RWPE2 (cell line): ENCODE measurements at regions not wholly inside any gene's neighbourhood (a gene's known extent, or its start where the extent isn't known, plus 50 kb on each side); places are given as distances from the start of the nearest gene placed in this dataset.

ENCODE experiments used
- ATAC-seq: fragments of 200-7000 bp; cut with Tn5 transposase; 3 replicates; pipeline ENCODE4 v1.9.1; 2021; ENCODE audit warnings: low read depth
- DNase-seq: peaks from one replicate; pipeline ENCODE4 v3.0.0-alpha.2; 2020; ENCODE audit warnings: low spot score
- H3K27ac ChIP-seq: fragments of 450-650 bp; 2 replicates; pipeline ENCODE4 v1.5.1; 2017; ENCODE audit warnings: mild to moderate bottlenecking; ENCODE audit not compliant: poor library complexity, severe bottlenecking
- H3K27me3 ChIP-seq: fragments of 250-450 bp; sonication (Bioruptor Pico); 2 replicates; pipeline ENCODE4 v1.5.1; 2021; ENCODE audit warnings: mild to moderate bottlenecking, moderate library complexity; ENCODE audit not compliant: insufficient read depth, poor library complexity, severe bottlenecking
- H3K36me3 ChIP-seq: fragments of 250-450 bp; sonication (Bioruptor Pico); 2 replicates; pipeline ENCODE4 v1.5.1; 2020; ENCODE audit warnings: low read depth, mild to moderate bottlenecking, moderate library complexity
- H3K4me1 ChIP-seq: fragments of 250-450 bp; sonication (Bioruptor Pico); 2 replicates; pipeline ENCODE4 v1.5.1; 2021; ENCODE audit warnings: mild to moderate bottlenecking, moderate library complexity; ENCODE audit not compliant: insufficient read depth, poor library complexity, severe bottlenecking
- H3K4me3 ChIP-seq: fragments of 250-450 bp; sonication (Bioruptor Pico); 2 replicates; pipeline ENCODE4 v1.5.1; 2021; ENCODE audit warnings: mild to moderate bottlenecking, moderate library complexity; ENCODE audit not compliant: severe bottlenecking
- H3K9me3 ChIP-seq: fragments of 250-450 bp; sonication (Bioruptor Pico); 2 replicates; pipeline ENCODE4 v1.5.1; 2021; ENCODE audit warnings: mild to moderate bottlenecking, moderate library complexity; ENCODE audit not compliant: severe bottlenecking
- CTCF ChIP-seq: fragments of 450-650 bp; IDR thresholded peaks from one replicate; pipeline ENCODE4 v1.5.1; 2017; ENCODE audit warnings: mild to moderate bottlenecking, moderate library complexity; ENCODE audit not compliant: poor library complexity, severe bottlenecking

GRCh38 chr3:147807776-147808175, 398.6 kb downstream of the ZIC1 start:
- no peak for ATAC-seq

GRCh38 chr3:147809206-147809605, 400.0 kb downstream of the ZIC1 start:
- no peak overlapping the region for H3K4me3 ChIP-seq
- H3K4me1 ChIP-seq = no peaks in the 10 kb centered on the region
- H3K36me3 ChIP-seq = no peaks in the 10 kb centered on the region
- no peak overlapping the region for H3K27ac ChIP-seq
- ATAC-seq (no peak), DNase-seq (no peak)
- H3K9me3 ChIP-seq = no peaks in the 10 kb centered on the region
- H3K27me3 ChIP-seq = peaks cover 7% of the 10 kb centered on the region
- no peak for TF ChIP-seq CTCF

More at GRCh38 chr3:147807776-147808175, 398.6 kb downstream of the ZIC1 start:
- no peak for TF ChIP-seq CTCF
- H3K4me1 ChIP-seq = no peaks in the 10 kb centered on the region
- no peak overlapping the region for H3K27ac ChIP-seq
- H3K9me3 ChIP-seq = no peaks in the 10 kb centered on the region
- no peak overlapping the region for H3K4me3 ChIP-seq
- no peak for DNase-seq
- H3K27me3 ChIP-seq = peaks cover 7% of the 10 kb centered on the region
- H3K36me3 ChIP-seq = no peaks in the 10 kb centered on the region

GRCh38 chr3:147812186-147812911, 403.2 kb downstream of the ZIC1 start:
- DNase-seq (no peak), ATAC-seq (no peak)
- Histone ChIP-seq H3K4me1 (no peaks in the 10 kb centered on the region), H3K27ac (no peak overlapping the region), H3K36me3 (no peaks in the 10 kb centered on the region), H3K9me3 (no peaks in the 10 kb centered on the region), H3K4me3 (no peak overlapping the region), H3K27me3 (no peaks in the 10 kb centered on the region)
- no peak for TF ChIP-seq CTCF

- no peak for TF ChIP-seq CTCF
- ATAC-seq = no peak
Observed at GRCh38 chr3:147813256-147813655, 404.1 kb downstream of the ZIC1 start.

GRCh38 chr3:147816752-147817151, 407.6 kb downstream of the ZIC1 start:
- Histone ChIP-seq H3K27me3 (no peaks in the 10 kb centered on the region), H3K9me3 (no peaks in the 10 kb centered on the region), H3K36me3 (no peaks in the 10 kb centered on the region), H3K4me3 (no peak overlapping the region), H3K4me1 (no peaks in the 10 kb centered on the region), H3K27ac (no peak overlapping the region)
- no peak for DNase-seq
- ATAC-seq = no peak
- no peak for TF ChIP-seq CTCF

More at GRCh38 chr3:147813256-147813655, 404.1 kb downstream of the ZIC1 start:
- H3K4me3 ChIP-seq = no peak overlapping the region
- DNase-seq = no peak
- H3K9me3 ChIP-seq = no peaks in the 10 kb centered on the region
- no peak overlapping the region for H3K27ac ChIP-seq
- H3K27me3 ChIP-seq = no peaks in the 10 kb centered on the region
- no peaks in the 10 kb centered on the region for H3K4me1 ChIP-seq
- H3K36me3 ChIP-seq = no peaks in the 10 kb centered on the region
